ENCODE measurements at regions not wholly inside any gene's neighbourhood (a gene's known extent, or its start where the extent isn't known, plus 50 kb on each side); places are given as distances from the start of the nearest gene placed in this dataset.

DNA sequence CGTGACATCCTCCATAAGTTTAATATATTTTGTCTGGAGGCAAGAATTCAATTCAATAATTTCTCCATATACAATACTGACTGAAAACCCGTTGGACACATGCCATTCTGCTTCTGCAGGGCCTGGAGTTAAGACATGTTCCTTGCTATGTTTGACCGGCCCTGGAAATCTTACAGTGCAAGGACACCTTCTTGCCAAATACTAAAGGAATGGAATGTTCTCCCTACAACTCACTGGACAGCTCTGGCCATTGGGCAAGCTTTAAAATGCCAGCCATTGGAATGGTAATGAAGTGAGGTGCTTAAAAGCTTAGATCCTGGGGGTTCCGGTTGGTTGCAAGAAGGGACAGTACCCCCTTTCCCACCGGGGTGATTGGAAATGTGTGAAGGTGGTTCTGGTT lies 329.8 kb upstream of the PROK2 start:
- TF ChIP-seq, protein P1, sequence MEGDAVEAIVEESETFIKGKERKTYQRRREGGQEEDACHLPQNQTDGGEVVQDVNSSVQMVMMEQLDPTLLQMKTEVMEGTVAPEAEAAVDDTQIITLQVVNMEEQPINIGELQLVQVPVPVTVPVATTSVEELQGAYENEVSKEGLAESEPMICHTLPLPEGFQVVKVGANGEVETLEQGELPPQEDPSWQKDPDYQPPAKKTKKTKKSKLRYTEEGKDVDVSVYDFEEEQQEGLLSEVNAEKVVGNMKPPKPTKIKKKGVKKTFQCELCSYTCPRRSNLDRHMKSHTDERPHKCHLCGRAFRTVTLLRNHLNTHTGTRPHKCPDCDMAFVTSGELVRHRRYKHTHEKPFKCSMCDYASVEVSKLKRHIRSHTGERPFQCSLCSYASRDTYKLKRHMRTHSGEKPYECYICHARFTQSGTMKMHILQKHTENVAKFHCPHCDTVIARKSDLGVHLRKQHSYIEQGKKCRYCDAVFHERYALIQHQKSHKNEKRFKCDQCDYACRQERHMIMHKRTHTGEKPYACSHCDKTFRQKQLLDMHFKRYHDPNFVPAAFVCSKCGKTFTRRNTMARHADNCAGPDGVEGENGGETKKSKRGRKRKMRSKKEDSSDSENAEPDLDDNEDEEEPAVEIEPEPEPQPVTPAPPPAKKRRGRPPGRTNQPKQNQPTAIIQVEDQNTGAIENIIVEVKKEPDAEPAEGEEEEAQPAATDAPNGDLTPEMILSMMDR (IDR thresholded peaks at IDR 0.05), result no peak

DNA sequence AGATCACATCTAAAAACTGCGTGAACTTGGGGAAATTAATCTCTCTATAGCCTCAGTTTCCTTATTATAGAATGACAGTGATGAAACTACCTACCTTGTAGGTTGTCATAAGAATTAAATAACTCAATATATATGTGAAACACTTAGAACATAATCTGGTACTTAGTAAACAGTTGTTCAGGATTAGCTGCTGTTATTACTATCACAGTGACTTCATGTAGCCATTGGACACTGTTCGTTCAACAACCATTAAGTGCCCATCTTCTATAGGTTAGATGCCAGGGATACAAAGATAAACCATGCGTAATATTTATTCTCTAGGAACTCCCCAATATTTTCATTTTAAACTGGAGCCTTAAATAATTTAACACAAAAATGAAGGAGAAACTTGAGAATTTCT lies 329.0 kb upstream of the PROK2 start:
- TF ChIP-seq, protein P1 (IDR thresholded peaks at IDR 0.05), result no peak

GRCh38 chr3:72113564-72113963 lies 328.6 kb upstream of the PROK2 start:
- TF ChIP-seq, protein P1 (IDR thresholded peaks at IDR 0.05), result no peak

DNA sequence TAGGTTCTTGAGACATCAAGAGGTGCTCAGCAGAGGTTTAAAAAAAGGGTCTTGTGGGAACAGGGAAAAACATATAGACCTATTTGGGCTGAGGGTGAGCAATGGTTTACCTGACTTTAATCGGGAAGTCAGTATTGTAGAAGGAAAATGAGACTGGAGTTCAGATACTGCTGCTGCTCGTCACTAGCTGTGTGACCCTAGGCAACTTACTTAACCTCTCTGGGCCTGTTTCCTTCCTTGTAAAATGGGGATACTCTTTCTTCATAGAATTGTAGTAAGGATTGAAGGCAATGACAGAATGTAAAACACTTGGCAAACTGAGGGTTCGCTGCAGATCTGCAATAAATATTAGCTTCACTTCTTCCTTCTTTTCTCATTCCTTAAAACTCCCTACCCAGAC lies 327.5 kb upstream of the PROK2 start:
- TF ChIP-seq, protein P1 (IDR thresholded peaks at IDR 0.05), result no peak

GRCh38 chr3:72111265-72112205 lies 326.6 kb upstream of the PROK2 start:
- TF ChIP-seq, protein P1 (IDR thresholded peaks at IDR 0.05), result no peak

DNA sequence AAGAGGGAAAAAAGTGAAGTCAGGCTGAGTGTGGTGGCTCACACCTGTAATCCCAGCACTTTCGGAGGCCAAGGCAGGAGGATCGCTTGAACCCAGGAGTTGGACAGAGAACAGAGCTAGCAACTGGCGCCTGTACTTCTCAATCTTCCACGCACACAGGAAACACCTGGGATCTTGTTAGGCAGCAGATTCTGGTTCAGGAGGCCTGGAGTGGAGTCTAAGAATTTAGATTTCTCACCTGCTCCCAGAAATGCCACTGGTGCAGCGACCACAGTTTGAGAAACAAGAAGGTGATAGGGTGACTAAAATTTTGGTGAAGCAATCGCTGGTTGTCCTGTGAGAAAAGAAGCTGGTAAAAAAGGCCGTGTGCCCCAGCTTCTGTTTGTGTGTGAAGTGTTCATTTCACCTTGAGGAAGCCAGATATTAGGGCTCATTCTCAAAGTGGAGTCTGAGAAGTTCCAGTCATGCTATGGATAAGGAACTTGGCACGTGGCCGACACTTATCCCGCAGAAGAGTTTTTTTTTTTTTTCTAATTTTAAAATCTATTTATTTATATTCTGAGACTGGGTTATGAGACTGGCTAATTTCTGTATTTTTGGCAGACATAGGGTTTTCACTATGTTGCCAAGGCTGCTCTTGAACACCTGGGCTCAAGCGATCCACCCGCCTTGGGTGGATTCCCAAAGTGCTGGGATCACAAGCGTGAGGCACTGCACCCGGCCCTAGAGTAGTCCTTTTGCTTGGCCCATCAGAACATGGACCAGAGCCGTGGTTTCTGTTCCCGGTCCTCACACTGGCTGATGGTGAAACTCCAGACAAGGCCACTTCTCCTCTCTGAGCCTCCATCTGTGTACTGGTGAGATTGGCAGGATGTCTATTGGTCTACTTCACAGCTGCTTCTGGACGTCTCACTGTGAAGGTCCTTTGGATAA lies 324.6 kb upstream of the PROK2 start:
- TF ChIP-seq, protein P1 (IDR thresholded peaks at IDR 0.05), result no peak

DNA sequence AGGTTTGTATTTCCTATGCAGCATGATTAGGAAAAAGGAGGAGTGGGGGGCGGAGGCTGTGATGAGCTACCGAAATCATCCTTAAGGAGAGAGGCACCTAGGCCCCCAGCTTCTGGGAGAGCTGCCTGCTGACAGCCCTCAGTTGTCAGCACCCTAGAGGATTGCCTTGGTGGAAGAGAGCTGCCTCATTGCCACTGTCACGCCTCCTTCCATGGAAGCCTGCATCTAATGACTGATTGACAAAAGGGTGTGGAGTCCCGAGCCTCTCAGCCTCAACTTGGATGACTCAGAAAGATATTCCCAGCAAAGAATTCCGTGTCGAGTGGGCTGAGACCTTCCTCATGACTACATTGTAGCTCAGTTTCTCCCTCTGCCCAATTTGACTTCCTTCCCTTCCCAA lies 320.4 kb upstream of the PROK2 start:
- TF ChIP-seq, protein P1 (IDR thresholded peaks at IDR 0.05), result no peak
